Esophagus muscularis mucosa (tissue), 4 donors: ENCODE measurements at regions not wholly inside any gene's neighbourhood (a gene's known extent, or its start where the extent isn't known, plus 50 kb on each side); places are given as distances from the start of the nearest gene placed in this dataset.
A peak's percentile ranks its signal among the peaks of the same experiment; 100 is the strongest.

Experiments used
- DNase-seq: peaks from one replicate; pipeline ENCODE4 v3.0.0-alpha.2; 2017; ENCODE audit errors: extremely low spot score
- H3K27ac ChIP-seq, 4 donors: fragments of 200-600 bp; sonication (generic); replicated peaks in 1 of 4; 1 replicate in 3 of 4; 2 replicates in 1 of 4; pipeline ENCODE4 v1.5.1; 2016 to 2019; ENCODE audit warnings: mild to moderate bottlenecking in 1 of 4
- H3K27me3 ChIP-seq, 4 donors: fragments of 200-600 bp; sonication (generic); one replicate each; pipeline versions ENCODE4 v1.5.1 to v1.6.0; 2016 to 2019
- H3K36me3 ChIP-seq, 4 donors: fragments of 200-600 bp; sonication (generic); one replicate each; pipeline ENCODE4 v1.5.1; 2016 to 2019
- H3K4me1 ChIP-seq, 4 donors: fragments of 200-600 bp; sonication (generic); one replicate each; pipeline ENCODE4 v1.5.1; 2016 to 2019
- H3K4me3 ChIP-seq, 4 donors: fragments of 200-600 bp; sonication (generic); 1 replicate in 2 of 4; 2 replicates in 2 of 4; pipeline ENCODE4 v1.5.1; 2016 to 2019; ENCODE audit warnings: mild to moderate bottlenecking in 4 of 4, moderate library complexity in 1 of 4
- H3K9me3 ChIP-seq, 4 donors: fragments of 200-600 bp; sonication (generic); 1 replicate in 3 of 4; 2 replicates in 1 of 4; pipeline ENCODE4 v1.5.1; 2016 to 2019
- EP300 ChIP-seq: sonication (generic); formaldehyde crosslinking; IDR thresholded peaks from one replicate; pipeline ENCODE4 v1.6.1; 2017; ENCODE audit warnings: antibody characterized with exemption
- POLR2A ChIP-seq: fragments of 450-650 bp; IDR thresholded peaks from one replicate; pipeline ENCODE4 v1.6.1; 2017; ENCODE audit warnings: antibody characterized with exemption, moderate library complexity, mild to moderate bottlenecking, low read depth
- POLR2AphosphoS5 ChIP-seq, 2 donors: sonication (generic); formaldehyde crosslinking; IDR thresholded peaks; one replicate each; pipeline ENCODE4 v1.6.1; 2017; ENCODE audit warnings: antibody characterized with exemption in 2 of 2
- WGBS: methylation state at CpG from one replicate; pipeline ENCODE4 v1.1.5; 2018; 5-methylcytosine and 5-hydroxymethylcytosine counted together
- intact Hi-C: fragments of 100-400 bp; cut with DNase I; formaldehyde crosslinking; loops from one replicate; pipeline ENCODE4 v1.15.1; 2023
- TF ChIP-seq, protein P1 (sequence below), 3 experiments: fragments of 200-600 bp in 2 of 3; fragments of 450-650 bp in 1 of 3; sonication (generic) in 2 of 3; IDR thresholded peaks; one replicate each; pipeline ENCODE4 v1.5.1; 2017 to 2019; ENCODE audit warnings: antibody characterized with exemption in 3 of 3, mild to moderate bottlenecking in 2 of 3, moderate library complexity in 1 of 3

DNA sequence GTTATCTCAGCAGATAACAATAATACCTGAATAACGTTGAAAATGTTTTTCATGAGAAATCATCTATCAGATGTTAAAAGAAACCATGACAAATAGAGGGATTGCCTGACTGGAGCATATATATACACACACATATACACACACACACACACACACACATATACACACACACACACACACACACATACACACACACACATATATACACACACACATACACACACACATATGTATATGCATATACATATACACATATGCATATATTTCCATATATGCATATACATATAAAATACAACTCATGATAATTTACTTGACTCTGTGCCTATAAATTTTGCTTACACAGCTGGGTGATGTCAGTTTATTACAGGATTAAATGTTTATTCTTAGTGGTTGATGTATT is 847.3 kb upstream of the ADAMTS5 start:
- H3K4me1 ChIP-seq: peaks cover 5 to 41% (median 40%) of the 10 kb centered on the region in 4 donors
- H3K27me3 ChIP-seq: no peaks in the 10 kb centered on the region
- no peaks in the 10 kb centered on the region for H3K36me3 ChIP-seq
- no peak for TF ChIP-seq POLR2A
- no peak for TF ChIP-seq EP300
- no peak for DNase-seq
- no peaks in the 10 kb centered on the region for H3K9me3 ChIP-seq
- H3K27ac ChIP-seq: peak overlapping the region in 1 of 4 donors; percentile 30
- H3K4me3 ChIP-seq: no peak overlapping the region
- 67% methylated on average over 1 of the region's 1 CpG for WGBS
- intact Hi-C loops: no loop called here

DNA sequence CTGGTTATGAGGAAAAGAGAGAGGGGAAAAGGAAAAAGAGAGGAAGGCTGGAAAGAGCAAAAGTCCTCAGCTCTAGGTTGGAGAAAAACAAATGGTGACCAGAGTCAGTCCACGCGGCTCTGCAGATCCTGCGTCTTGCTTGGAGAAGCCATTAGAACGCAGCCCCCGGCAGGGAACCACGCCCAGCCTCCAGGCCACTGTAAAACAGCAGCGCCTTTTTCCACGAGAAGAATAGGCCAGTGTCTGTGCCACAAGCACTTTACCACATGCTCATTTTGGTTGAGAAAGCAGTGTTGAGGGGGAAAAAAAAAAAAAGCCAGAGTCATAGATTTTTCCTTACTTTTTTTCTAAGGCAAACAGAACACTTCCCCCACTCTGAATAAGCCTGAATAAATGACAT is 846.9 kb upstream of the ADAMTS5 start:
- intact Hi-C loops: no loop called here
- H3K9me3 ChIP-seq: no peaks in the 10 kb centered on the region
- 69% methylated on average over 8 of the region's 8 CpGs for WGBS
- no peak for TF ChIP-seq EP300
- no peak for TF ChIP-seq POLR2A
- TF ChIP-seq, protein P1, sequence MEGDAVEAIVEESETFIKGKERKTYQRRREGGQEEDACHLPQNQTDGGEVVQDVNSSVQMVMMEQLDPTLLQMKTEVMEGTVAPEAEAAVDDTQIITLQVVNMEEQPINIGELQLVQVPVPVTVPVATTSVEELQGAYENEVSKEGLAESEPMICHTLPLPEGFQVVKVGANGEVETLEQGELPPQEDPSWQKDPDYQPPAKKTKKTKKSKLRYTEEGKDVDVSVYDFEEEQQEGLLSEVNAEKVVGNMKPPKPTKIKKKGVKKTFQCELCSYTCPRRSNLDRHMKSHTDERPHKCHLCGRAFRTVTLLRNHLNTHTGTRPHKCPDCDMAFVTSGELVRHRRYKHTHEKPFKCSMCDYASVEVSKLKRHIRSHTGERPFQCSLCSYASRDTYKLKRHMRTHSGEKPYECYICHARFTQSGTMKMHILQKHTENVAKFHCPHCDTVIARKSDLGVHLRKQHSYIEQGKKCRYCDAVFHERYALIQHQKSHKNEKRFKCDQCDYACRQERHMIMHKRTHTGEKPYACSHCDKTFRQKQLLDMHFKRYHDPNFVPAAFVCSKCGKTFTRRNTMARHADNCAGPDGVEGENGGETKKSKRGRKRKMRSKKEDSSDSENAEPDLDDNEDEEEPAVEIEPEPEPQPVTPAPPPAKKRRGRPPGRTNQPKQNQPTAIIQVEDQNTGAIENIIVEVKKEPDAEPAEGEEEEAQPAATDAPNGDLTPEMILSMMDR (IDR thresholded peaks at IDR 0.05): no peak
- TF ChIP-seq POLR2AphosphoS5 (IDR thresholded peaks at IDR 0.05): no peak
- H3K27ac ChIP-seq: peak overlapping the region in 3 of 4 donors; percentile 22 to 46 (median 30)
- H3K4me1 ChIP-seq: peaks cover 4 to 37% (median 35%) of the 10 kb centered on the region in 4 donors
- H3K36me3 ChIP-seq: no peaks in the 10 kb centered on the region
- H3K4me3 ChIP-seq: peak overlapping the region in 1 of 4 donors; percentile 11
- no peak for DNase-seq
- H3K27me3 ChIP-seq: no peaks in the 10 kb centered on the region

DNA sequence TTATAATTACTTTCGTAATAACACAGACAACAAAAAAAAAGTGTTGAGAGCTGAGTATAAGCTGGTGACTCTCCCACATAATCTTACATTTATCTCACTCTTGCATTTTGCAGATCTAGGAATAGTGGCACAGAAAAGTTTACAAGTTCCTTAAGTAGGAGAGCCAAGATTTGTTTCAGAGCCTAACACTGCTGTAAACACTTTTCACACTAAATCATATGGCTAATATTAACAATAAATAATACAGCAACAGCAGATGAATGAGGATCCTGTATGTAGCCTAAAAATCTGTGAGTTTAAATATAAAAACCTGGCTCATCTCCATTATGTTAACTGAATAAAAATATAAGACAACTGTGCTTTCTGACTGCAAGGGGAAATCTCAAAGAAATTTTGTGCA is 846.5 kb upstream of the ADAMTS5 start:
- TF ChIP-seq, protein P1 (IDR thresholded peaks at IDR 0.05): no peak

DNA sequence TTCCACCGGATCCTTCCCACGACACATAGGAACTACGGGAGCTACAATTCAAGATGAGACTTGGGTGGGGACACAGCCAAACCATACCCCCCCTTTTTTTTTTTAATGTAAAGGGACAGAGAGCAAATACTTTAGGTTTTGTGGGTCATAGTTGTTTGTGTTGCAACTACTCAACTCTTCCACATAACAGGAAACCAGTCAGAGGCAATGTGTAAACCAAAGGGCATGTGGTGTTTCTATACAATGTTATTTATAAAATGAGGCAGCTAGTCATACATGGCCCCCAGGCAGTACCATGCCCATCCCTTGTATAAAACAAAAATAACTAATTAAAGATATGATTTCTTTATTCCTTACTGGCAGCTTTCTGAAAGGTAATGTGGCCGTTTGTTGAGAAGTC is 845.4 kb upstream of the ADAMTS5 start:
- DNase-seq: no peak
- no peak for TF ChIP-seq EP300
- TF ChIP-seq, protein P1 (IDR thresholded peaks at IDR 0.05): no peak
- no peak for TF ChIP-seq POLR2A
- no peak for TF ChIP-seq POLR2AphosphoS5 (IDR thresholded peaks at IDR 0.05)
- no peaks in the 10 kb centered on the region for H3K9me3 ChIP-seq
- no peaks in the 10 kb centered on the region for H3K27me3 ChIP-seq
- 85% methylated on average over 4 of the region's 4 CpGs for WGBS
- H3K4me3 ChIP-seq: no peak overlapping the region
- intact Hi-C loops: no loop called here
- peaks cover 0 to 22% (median 20%) of the 10 kb centered on the region in 4 donors for H3K4me1 ChIP-seq
- H3K27ac ChIP-seq: no peak overlapping the region
- no peaks in the 10 kb centered on the region for H3K36me3 ChIP-seq

More for the DNA sequence above, 846.5 kb upstream of the ADAMTS5 start:
- no peaks in the 10 kb centered on the region for H3K9me3 ChIP-seq
- intact Hi-C loops: no loop called here
- WGBS: 60% methylated on average over 1 of the region's 1 CpG
- H3K4me3 ChIP-seq: peak overlapping the region in 1 of 4 donors; percentile 11
- no peak for DNase-seq
- no peaks in the 10 kb centered on the region for H3K36me3 ChIP-seq
- H3K4me1 ChIP-seq: peaks cover 0 to 33% (median 31%) of the 10 kb centered on the region in 4 donors
- H3K27ac ChIP-seq: peak overlapping the region in 3 of 4 donors; percentile 22 to 46 (median 30)
- no peaks in the 10 kb centered on the region for H3K27me3 ChIP-seq

DNA sequence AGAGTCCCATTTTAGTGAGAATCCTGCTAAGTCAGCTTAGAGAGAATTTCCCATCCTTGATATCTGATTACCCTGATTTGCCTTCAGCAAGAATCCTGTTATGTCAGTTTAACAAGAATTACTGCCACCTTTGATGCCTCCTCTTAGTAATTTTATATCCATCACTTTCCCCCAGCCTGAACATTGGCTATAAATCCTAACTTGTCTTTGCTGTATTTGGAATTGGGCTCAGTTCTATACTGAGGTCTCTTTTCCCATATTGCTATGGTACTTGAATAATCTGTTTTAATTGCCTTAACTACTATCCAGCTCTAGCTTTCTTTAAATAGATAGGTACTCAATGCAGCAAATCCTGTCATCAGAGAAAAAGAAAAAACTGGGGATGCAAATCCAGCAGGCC is 842.0 kb upstream of the ADAMTS5 start:
- Histone ChIP-seq H3K36me3 (no peaks in the 10 kb centered on the region), H3K9me3 (no peaks in the 10 kb centered on the region), H3K4me1 (peaks cover 0 to 20% (median 16%) of the 10 kb centered on the region in 4 donors), H3K27me3 (no peaks in the 10 kb centered on the region), H3K27ac (no peak overlapping the region), H3K4me3 (no peak overlapping the region)
- DNase-seq: no peak
- intact Hi-C loops: no loop called here
- TF ChIP-seq POLR2AphosphoS5 (IDR thresholded peaks at IDR 0.05) (no peak), EP300 (no peak), POLR2A (no peak)
- TF ChIP-seq, protein P1 (IDR thresholded peaks at IDR 0.05): no peak
